Esophagus (tissue), 2 donors: ENCODE measurements at regions not wholly inside any gene's neighbourhood (a gene's known extent, or its start where the extent isn't known, plus 50 kb on each side); places are given as distances from the start of the nearest gene placed in this dataset.

Source experiments
- H3K27ac ChIP-seq, 2 donors: one replicate each; pipeline ENCODE4 v1.5.1; 2013; ENCODE audit warnings: low read depth in 2 of 2, mild to moderate bottlenecking in 2 of 2, inconsistent platforms in 1 of 2, low read length in 1 of 2, moderate library complexity in 1 of 2
- H3K27me3 ChIP-seq, 2 donors: one replicate each; pipeline ENCODE4 v1.6.1; 2013; ENCODE audit warnings: low read length in 2 of 2, control low read depth in 1 of 2, mild to moderate bottlenecking in 1 of 2; ENCODE audit not compliant: insufficient read depth in 2 of 2, control insufficient read depth in 1 of 2
- H3K36me3 ChIP-seq, 2 donors: one replicate each; pipeline ENCODE4 v1.6.1; 2013; ENCODE audit warnings: low read length in 1 of 2; ENCODE audit not compliant: control insufficient read depth in 2 of 2, insufficient read depth in 2 of 2
- H3K4me1 ChIP-seq, 2 donors: one replicate each; pipeline ENCODE4 v1.6.1; 2013; ENCODE audit warnings: low read length in 1 of 2; ENCODE audit not compliant: control insufficient read depth in 2 of 2, insufficient read depth in 2 of 2
- H3K4me3 ChIP-seq, 2 donors: one replicate each; pipeline ENCODE4 v1.5.1; 2013; ENCODE audit warnings: low read length in 2 of 2, mild to moderate bottlenecking in 2 of 2, low read depth in 1 of 2, moderate library complexity in 1 of 2
- H3K9me3 ChIP-seq, 2 donors: one replicate each; pipeline ENCODE4 v1.6.1; 2013; ENCODE audit warnings: mild to moderate bottlenecking in 2 of 2, low read depth in 1 of 2, low read length in 1 of 2, moderate library complexity in 1 of 2; ENCODE audit not compliant: control insufficient read depth in 2 of 2, insufficient read depth in 1 of 2
- WGBS, 2 donors: extraction: QIAGEN DNeasy Blood & Tissue Kit; methylation state at CpG; one replicate each; pipeline ENCODE4 v1.1.7; 2013; 5-methylcytosine and 5-hydroxymethylcytosine counted together
- donor health status: healthy with polysubstance abuse.
- donor health status: Bipolar disorder and iron deficiency.

DNA sequence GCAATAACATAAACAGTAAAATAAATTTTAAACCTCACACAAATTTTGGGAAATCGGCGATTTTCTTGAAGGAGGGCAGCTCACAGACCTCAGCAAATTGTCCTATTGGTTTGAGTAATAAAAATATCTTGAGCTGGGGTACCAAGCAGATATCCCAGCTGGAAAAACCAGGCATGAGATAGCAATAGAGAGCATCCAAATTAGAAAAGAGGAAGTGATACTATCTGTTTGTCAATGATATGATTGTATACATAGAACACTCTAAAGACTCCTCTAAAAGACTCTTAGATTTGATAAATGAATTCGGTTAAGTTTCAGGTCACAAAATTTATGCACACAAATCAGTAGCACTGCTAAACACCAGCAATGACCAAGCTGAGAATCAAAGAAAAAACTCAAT is 90.5 kb upstream of the ACTRT1 start:
- H3K27me3 ChIP-seq: no peaks in the 10 kb centered on the region
- no peaks in the 10 kb centered on the region for H3K36me3 ChIP-seq
- peaks cover 0 to 4% of the 10 kb centered on the region in 2 donors for H3K9me3 ChIP-seq
- H3K4me3 ChIP-seq: no peak overlapping the region
- no peaks in the 10 kb centered on the region for H3K4me1 ChIP-seq
- H3K27ac ChIP-seq: no peak overlapping the region
- WGBS, 2 donors: 82 to 96% methylated on average over 3 of the region's 3 CpGs

- H3K4me1 ChIP-seq: no peaks in the 10 kb centered on the region
- 3 to 17% methylated on average over 1 of the region's 1 CpG for WGBS, 2 donors
Observed at GRCh38 chrX:128106630-128107029, 54.4 kb upstream of the ACTRT1 start.

GRCh38 chrX:128105659-128106058 is 53.5 kb upstream of the ACTRT1 start:
- no peaks in the 10 kb centered on the region for H3K4me1 ChIP-seq
- no peaks in the 10 kb centered on the region for H3K27me3 ChIP-seq

More at GRCh38 chrX:128106630-128107029, 54.4 kb upstream of the ACTRT1 start:
- Histone ChIP-seq H3K36me3 (no peaks in the 10 kb centered on the region), H3K27me3 (no peaks in the 10 kb centered on the region), H3K9me3 (no peaks in the 10 kb centered on the region), H3K4me3 (no peak overlapping the region), H3K27ac (no peak overlapping the region)

More at GRCh38 chrX:128105659-128106058, 53.5 kb upstream of the ACTRT1 start:
- Histone ChIP-seq H3K4me3 (no peak overlapping the region), H3K36me3 (no peaks in the 10 kb centered on the region), H3K27ac (no peak overlapping the region), H3K9me3 (no peaks in the 10 kb centered on the region)
